Left lung (tissue), 4 donors: ENCODE measurements at regions not wholly inside any gene's neighbourhood (a gene's known extent, or its start where the extent isn't known, plus 50 kb on each side); places are given as distances from the start of the nearest gene placed in this dataset.

ENCODE experiments used
- ATAC-seq: fragments of 200-7000 bp; cut with Tn5 transposase; one replicate; pipeline ENCODE4 v1.9.1; 2020; ENCODE audit warnings: moderate library complexity
- DNase-seq, 4 donors: peaks; one replicate each; pipeline ENCODE4 v3.0.0-alpha.2; 2013 to 2020
- H3K27ac ChIP-seq, 2 donors: fragments of 200-600 bp; sonication (generic) in 1 of 2; one replicate each; pipeline versions ENCODE4 v1.5.0 to v1.8.0; 2020 to 2021
- H3K27me3 ChIP-seq, 2 donors: fragments of 200-600 bp; sonication (generic) in 1 of 2; one replicate each; pipeline versions ENCODE4 v1.5.0 to v1.8.0; 2020 to 2021
- H3K36me3 ChIP-seq, 2 donors: fragments of 200-600 bp; sonication (generic) in 1 of 2; one replicate each; pipeline versions ENCODE4 v1.5.0 to v1.8.0; 2020 to 2021
- H3K4me1 ChIP-seq, 2 donors: fragments of 200-600 bp; one replicate each; pipeline ENCODE4 v1.8.0; 2021
- H3K4me3 ChIP-seq, 2 donors: fragments of 200-600 bp; sonication (generic) in 1 of 2; one replicate each; pipeline versions ENCODE4 v1.5.0 to v1.8.0; 2020 to 2021; ENCODE audit warnings: mild to moderate bottlenecking in 1 of 2
- H3K9me3 ChIP-seq, 2 donors: fragments of 200-600 bp; sonication (generic) in 1 of 2; one replicate each; pipeline versions ENCODE4 v1.5.0 to v1.8.0; 2020 to 2021
- intact Hi-C, 2 donors: fragments of 100-400 bp; cut with DNase I; formaldehyde crosslinking; loops; one replicate each; pipeline versions ENCODE4 v1.11.2 to v1.14.2; 2022
- TF ChIP-seq, protein P1 (sequence below), 2 donors: fragments of 200-600 bp; sonication (generic) in 1 of 2; IDR thresholded peaks; one replicate each; pipeline versions ENCODE4 v1.5.0 to v1.8.0; 2021; ENCODE audit warnings: antibody characterized with exemption in 2 of 2
- donor health status: DM: no; HTN: yes; CAD: no.
- donor health status: DM: no; HTN: no; CAD: no.

DNA sequence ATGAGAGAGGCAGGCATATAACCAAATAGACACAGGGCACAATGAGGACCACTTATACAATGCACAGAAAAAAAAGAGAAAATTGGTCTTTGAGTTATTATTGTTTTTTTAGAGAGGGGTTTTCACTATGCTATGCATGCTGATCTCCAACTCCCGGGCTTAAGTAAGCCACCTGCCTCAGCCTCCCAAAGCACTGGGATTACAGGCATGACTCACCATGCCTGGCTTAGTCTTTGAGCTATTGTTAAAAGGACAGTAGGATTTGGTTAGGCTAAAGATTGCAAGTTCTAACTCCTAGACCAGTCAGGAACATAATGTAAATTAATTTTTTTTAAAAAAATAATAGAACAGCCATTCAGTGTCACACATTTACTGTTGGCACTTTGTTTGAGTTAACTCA lies 340.1 kb downstream of the GPAT3 start:
- no peak overlapping the region for H3K4me3 ChIP-seq
- no peak for ATAC-seq
- H3K27ac ChIP-seq, result no peak overlapping the region
- no peaks in the 10 kb centered on the region for H3K4me1 ChIP-seq
- no peaks in the 10 kb centered on the region for H3K9me3 ChIP-seq
- intact Hi-C loops, result no loop called here
- DNase-seq, result no peak
- TF ChIP-seq, protein P1, sequence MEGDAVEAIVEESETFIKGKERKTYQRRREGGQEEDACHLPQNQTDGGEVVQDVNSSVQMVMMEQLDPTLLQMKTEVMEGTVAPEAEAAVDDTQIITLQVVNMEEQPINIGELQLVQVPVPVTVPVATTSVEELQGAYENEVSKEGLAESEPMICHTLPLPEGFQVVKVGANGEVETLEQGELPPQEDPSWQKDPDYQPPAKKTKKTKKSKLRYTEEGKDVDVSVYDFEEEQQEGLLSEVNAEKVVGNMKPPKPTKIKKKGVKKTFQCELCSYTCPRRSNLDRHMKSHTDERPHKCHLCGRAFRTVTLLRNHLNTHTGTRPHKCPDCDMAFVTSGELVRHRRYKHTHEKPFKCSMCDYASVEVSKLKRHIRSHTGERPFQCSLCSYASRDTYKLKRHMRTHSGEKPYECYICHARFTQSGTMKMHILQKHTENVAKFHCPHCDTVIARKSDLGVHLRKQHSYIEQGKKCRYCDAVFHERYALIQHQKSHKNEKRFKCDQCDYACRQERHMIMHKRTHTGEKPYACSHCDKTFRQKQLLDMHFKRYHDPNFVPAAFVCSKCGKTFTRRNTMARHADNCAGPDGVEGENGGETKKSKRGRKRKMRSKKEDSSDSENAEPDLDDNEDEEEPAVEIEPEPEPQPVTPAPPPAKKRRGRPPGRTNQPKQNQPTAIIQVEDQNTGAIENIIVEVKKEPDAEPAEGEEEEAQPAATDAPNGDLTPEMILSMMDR (IDR thresholded peaks at IDR 0.05), result no peak
- no peaks in the 10 kb centered on the region for H3K27me3 ChIP-seq
- no peaks in the 10 kb centered on the region for H3K36me3 ChIP-seq

DNA sequence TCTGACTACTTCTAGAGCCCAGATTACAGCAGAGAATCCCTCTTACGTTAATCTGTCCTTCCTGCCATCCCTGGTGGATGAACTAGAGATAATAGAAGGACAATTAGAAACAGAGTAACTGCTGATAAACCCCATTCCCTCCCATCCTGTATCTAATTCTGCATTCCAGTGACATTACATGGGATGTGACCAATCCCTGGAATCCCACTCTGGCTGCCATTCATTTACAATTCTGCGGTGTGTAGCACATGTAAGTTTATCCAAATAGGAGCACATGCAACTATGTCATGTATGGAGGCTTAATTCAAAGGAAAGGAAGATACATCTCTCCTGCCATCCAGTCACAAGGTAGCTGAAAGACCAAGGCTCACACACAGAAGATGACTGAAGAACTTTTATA lies 339.5 kb downstream of the GPAT3 start:
- Histone ChIP-seq H3K27ac (no peak overlapping the region), H3K4me3 (no peak overlapping the region), H3K36me3 (no peaks in the 10 kb centered on the region), H3K4me1 (no peaks in the 10 kb centered on the region), H3K27me3 (no peaks in the 10 kb centered on the region), H3K9me3 (no peaks in the 10 kb centered on the region)
- no peak for ATAC-seq
- intact Hi-C loops, result no loop called here
- DNase-seq, result no peak
- TF ChIP-seq, protein P1 (IDR thresholded peaks at IDR 0.05), result no peak

DNA sequence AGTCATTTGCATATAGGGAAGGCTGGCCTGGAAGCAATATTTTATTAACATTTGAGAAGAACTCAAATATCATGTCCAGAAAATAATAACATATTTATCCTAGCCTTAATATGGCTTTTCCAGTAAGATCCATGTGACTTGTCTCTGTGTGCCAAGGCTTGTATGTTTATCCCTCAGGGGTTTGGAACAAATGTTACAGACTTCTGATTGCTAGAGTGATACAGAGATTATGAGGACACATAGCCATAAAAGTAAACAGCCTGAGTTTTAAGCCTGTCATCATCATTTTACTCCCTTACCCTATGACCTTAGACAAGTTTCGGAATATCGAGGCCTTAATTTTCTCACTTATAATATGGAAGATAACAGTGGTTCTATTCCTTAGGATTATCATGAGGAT lies 338.1 kb downstream of the GPAT3 start:
- Histone ChIP-seq H3K4me1 (no peaks in the 10 kb centered on the region), H3K9me3 (no peaks in the 10 kb centered on the region), H3K36me3 (no peaks in the 10 kb centered on the region), H3K27me3 (no peaks in the 10 kb centered on the region), H3K4me3 (no peak overlapping the region), H3K27ac (no peak overlapping the region)
- intact Hi-C loops, result no loop called here
- DNase-seq (no peak), ATAC-seq (no peak)
- TF ChIP-seq, protein P1 (IDR thresholded peaks at IDR 0.05), result no peak

DNA sequence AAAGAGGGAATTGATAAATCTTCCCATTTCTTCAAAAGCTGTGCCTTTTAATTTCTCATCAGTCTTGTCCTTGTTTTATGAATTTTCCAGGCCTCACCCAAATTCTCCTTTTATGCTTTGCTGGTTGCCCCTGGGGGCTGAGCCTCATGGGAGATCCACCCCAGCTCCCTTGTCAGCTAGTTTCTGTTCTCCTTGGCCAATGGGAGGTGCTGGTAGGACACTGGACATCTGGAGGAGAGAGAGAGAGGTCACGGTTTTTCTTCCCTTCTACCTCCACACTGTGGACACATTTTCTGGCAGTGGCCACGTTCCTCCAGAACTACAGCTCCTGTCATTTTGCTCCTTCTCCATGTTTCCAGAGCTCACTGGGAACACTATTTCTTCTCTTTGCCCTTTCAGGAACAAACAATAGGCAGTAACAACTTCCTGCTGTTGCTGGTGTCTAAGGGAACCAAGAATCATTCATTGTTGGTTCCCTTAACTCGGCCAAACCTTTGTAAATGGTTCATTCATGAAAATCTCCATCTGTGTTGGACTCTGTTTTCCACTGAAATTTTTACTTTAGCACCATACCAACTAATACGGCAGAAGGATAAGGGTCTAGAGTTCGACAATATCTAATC lies 334.5 kb downstream of the GPAT3 start:
- TF ChIP-seq, protein P1 (IDR thresholded peaks at IDR 0.05), result no peak
- intact Hi-C loops, result no loop called here
- no peaks in the 10 kb centered on the region for H3K9me3 ChIP-seq
- no peak overlapping the region for H3K4me3 ChIP-seq
- H3K36me3 ChIP-seq, result no peaks in the 10 kb centered on the region
- ATAC-seq, result no peak
- no peak for DNase-seq
- no peak overlapping the region for H3K27ac ChIP-seq
- H3K27me3 ChIP-seq, result no peaks in the 10 kb centered on the region
- H3K4me1 ChIP-seq, result no peaks in the 10 kb centered on the region

DNA sequence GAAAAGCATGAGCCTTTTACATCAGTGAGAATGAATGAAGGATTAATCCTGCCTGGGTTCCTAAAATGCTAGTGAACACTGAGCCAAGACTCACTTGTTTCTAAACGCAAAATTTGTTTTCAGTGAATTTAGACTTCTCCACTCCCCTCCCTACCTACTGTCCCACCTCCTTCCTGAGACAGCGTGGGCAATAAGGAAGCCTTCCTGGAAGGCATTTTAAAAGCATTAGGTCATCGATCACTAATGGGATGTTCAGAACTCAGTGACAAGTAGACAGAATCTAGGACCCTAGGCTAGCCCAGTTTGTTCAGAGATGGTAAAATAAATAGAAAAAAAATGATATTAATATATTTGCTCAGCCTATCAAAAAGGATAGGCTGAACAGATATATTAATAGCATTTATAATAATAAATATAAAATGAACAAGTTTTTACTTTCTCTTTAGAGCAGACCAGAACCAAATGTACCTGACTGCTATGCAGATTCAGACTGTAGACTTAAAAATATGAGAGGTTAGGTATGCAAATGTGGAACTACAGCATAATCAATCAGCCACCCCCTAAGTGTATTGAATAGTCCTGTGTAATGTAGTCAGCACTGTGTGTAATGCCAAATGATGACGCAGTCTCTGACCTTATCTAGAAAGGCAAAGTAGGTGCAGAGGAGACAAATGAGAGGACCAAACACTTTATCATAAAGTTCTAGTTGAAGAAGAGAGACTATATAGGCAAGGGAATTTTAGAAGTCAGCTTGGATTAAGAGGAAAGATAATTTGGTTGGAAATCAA lies 331.1 kb downstream of the GPAT3 start:
- H3K27ac ChIP-seq, result no peak overlapping the region

More for the DNA sequence above, 331.1 kb downstream of the GPAT3 start:
- ATAC-seq, result no peak
- no peak overlapping the region for H3K4me3 ChIP-seq
- TF ChIP-seq, protein P1 (IDR thresholded peaks at IDR 0.05), result no peak
- H3K4me1 ChIP-seq, result no peaks in the 10 kb centered on the region
- H3K36me3 ChIP-seq, result no peaks in the 10 kb centered on the region
- no peak for DNase-seq
- intact Hi-C loops, result no loop called here
- no peaks in the 10 kb centered on the region for H3K9me3 ChIP-seq
- H3K27me3 ChIP-seq, result no peaks in the 10 kb centered on the region
